ENCODE measurements at regions not wholly inside any gene's neighbourhood (a gene's known extent, or its start where the extent isn't known, plus 50 kb on each side); places are given as distances from the start of the nearest gene placed in this dataset.

DNA sequence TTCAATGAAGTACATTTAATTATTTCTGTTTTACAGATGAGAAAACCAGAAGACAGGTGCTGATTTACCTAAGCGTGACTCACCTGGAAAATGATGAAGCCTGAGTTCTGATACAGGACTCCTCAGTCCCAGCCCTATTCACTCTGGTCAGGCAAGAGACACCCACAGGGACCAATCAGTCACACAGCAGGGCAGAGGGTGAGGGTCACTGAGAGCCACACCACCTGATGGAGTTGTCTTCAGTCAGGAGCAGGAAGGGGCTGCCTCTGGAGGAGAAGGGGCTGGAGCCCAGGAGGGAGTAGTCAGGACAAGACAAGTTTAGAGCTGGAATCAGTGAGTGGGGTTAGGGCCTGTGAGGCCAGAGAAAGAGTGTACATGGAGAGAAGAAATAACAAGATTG lies 251.2 kb upstream of the MOCS1 start:
- no peak for DNase-seq (ENCODE audit: low read depth)
- H3K4me3 ChIP-seq (ENCODE audit: control insufficient read depth, low read depth, low read length) = no peak overlapping the region
- TF ChIP-seq, protein P1, sequence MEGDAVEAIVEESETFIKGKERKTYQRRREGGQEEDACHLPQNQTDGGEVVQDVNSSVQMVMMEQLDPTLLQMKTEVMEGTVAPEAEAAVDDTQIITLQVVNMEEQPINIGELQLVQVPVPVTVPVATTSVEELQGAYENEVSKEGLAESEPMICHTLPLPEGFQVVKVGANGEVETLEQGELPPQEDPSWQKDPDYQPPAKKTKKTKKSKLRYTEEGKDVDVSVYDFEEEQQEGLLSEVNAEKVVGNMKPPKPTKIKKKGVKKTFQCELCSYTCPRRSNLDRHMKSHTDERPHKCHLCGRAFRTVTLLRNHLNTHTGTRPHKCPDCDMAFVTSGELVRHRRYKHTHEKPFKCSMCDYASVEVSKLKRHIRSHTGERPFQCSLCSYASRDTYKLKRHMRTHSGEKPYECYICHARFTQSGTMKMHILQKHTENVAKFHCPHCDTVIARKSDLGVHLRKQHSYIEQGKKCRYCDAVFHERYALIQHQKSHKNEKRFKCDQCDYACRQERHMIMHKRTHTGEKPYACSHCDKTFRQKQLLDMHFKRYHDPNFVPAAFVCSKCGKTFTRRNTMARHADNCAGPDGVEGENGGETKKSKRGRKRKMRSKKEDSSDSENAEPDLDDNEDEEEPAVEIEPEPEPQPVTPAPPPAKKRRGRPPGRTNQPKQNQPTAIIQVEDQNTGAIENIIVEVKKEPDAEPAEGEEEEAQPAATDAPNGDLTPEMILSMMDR (conservative IDR thresholded peaks at IDR 0.05; ENCODE audit: control insufficient read depth, insufficient read depth, low read depth, low read length) = no peak

DNA sequence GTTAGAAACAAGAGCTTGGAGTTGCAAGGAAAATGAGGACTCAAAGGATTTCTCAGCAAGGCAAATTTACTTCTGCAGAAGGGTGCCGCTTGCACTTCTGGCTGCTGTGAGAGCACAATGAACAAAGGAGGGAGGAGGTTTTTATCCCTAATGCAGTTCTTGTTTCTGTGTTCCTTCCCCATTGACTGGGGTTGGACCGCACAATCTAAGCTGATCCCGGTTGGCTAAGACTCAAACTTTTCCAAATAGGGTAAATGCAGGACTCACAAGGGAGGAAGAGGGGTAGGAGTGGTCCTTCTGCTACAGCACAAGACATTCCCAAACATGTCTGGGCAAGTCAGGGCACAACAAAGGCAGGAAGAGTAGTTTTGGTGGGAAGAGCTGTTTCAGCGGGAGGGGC lies 249.6 kb upstream of the MOCS1 start:
- TF ChIP-seq, protein P1 (conservative IDR thresholded peaks at IDR 0.05; ENCODE audit: control insufficient read depth, insufficient read depth, low read depth, low read length) = no peak
- DNase-seq (ENCODE audit: low read depth) = no peak
- no peak overlapping the region for H3K4me3 ChIP-seq (ENCODE audit: control insufficient read depth, low read depth, low read length)

DNA sequence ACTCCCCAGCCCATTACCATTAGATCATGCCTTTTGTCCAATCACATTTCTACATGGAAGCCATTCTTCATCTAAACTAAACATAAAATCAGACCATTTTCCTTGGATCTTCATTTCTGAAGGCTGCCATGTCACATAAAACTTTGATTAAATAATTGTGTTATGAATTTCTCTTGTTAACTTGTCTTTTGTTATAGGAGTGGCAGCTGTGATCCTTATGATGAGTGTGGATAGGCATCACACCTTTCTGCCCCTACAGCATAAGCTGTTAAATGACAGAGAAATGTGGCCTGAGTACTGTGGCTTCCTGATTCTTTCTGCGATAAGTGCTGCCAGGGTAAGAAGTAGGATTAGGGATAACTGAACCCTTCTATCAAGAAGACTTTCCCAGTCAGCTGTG lies 247.1 kb upstream of the MOCS1 start:
- H3K4me3 ChIP-seq (ENCODE audit: control insufficient read depth, low read depth, low read length) = no peak overlapping the region
- TF ChIP-seq, protein P1 (conservative IDR thresholded peaks at IDR 0.05; ENCODE audit: control insufficient read depth, insufficient read depth, low read depth, low read length) = no peak
- no peak for DNase-seq (ENCODE audit: low read depth)

DNA sequence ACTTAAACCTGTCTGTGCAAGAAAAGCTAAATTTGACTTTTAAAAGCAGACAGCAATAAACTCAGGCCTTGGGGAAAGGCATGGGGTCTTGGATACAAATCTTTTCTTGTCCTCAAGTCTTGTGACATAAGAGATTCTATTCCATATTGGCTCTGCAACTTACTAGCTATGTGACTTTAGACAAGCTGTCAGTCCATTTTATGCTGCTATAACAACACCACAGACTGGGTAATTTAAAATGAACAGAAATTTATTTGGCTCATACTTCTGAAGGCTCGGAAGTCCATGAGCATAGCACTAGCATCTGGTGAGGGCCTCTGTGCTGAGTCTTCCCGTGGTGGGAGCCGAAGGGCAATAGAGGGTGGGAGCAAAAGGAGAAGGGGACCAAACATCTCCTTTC lies 246.0 kb upstream of the MOCS1 start:
- TF ChIP-seq, protein P1 (conservative IDR thresholded peaks at IDR 0.05; ENCODE audit: control insufficient read depth, insufficient read depth, low read depth, low read length) = no peak
- H3K4me3 ChIP-seq (ENCODE audit: control insufficient read depth, low read depth, low read length) = no peak overlapping the region
- no peak for DNase-seq (ENCODE audit: low read depth)

DNA sequence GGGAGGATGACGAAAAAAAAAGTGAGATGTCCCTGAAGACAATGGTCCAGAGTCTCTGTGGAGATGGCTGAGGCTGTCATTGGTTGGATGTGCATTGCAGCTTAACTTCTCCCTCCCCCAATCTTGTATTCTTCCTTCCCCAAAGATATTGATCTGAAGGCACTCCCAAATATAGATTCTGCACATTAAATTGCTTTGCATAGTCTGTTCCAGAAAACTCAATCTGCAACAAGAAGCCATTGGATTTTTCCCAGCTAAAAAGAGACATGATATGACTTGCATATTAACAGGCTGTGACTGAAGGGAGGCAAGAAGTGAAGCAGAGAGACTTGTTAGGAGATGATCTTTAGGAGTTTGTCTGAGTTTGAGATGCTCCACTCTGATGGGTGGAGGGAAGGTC lies 245.2 kb upstream of the MOCS1 start:
- TF ChIP-seq, protein P1 (conservative IDR thresholded peaks at IDR 0.05; ENCODE audit: control insufficient read depth, insufficient read depth, low read depth, low read length) = no peak
- H3K4me3 ChIP-seq (ENCODE audit: control insufficient read depth, low read depth, low read length) = no peak overlapping the region

DNA sequence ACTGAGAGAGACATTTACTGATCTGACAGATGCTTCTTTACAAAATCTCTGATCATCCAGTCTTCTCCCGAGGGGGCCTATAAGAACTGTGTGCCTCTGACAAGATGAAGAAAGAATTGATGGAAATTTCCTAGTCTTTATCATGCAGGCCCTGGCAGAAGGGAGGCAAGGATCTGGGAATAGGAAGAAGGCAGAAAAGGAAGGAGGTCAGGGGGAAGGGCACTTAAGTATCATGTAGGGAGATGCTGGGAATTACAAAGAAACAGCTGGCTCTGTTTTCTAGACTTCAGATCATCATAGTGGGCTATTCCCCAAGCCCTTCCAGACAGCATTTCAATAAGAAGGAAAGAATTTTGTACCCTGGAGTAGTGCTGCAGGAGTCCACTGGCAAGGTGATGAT lies 243.3 kb upstream of the MOCS1 start:
- H3K4me3 ChIP-seq (ENCODE audit: control insufficient read depth, low read depth, low read length) = no peak overlapping the region
- no peak for DNase-seq (ENCODE audit: low read depth)
- TF ChIP-seq, protein P1 (conservative IDR thresholded peaks at IDR 0.05; ENCODE audit: control insufficient read depth, insufficient read depth, low read depth, low read length) = no peak

More for the DNA sequence above, 245.2 kb upstream of the MOCS1 start:
- no peak for DNase-seq (ENCODE audit: low read depth)

DNA sequence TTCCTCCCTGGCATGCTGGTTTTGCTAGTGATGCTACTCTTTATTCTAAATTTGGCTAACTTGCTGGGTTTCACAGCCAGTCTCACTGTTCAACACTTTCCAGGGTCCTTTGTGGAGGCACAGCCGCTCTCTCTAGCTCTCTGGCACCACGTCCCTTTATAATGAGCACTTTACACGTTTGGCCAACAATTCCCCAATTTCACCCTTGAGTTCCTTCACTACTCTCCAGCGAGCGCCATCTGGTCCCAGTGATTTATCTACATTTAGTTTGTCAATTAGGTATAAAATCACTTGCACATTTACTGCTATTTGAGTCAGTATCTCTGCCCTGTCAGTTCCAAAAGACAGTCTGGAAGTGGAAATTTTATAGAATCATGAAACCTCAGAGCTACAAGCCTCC lies 241.9 kb upstream of the MOCS1 start:
- TF ChIP-seq, protein P1 (conservative IDR thresholded peaks at IDR 0.05; ENCODE audit: control insufficient read depth, insufficient read depth, low read depth, low read length) = no peak
- H3K4me3 ChIP-seq (ENCODE audit: control insufficient read depth, low read depth, low read length) = no peak overlapping the region
- DNase-seq (ENCODE audit: low read depth) = no peak

Data from fibroblast of mammary gland (primary cell).